NB4 (cell line): ENCODE measurements at regions not wholly inside any gene's neighbourhood (a gene's known extent, or its start where the extent isn't known, plus 50 kb on each side); places are given as distances from the start of the nearest gene placed in this dataset.

Source experiments
- DNase-seq: peaks from one replicate; pipeline ENCODE4 v3.0.0; 2010; ENCODE audit warnings: low read depth
- H3K4me3 ChIP-seq: one replicate; pipeline ENCODE4 v1.5.1; 2011; ENCODE audit warnings: mild to moderate bottlenecking, low read depth, low read length, moderate library complexity
- MAX ChIP-seq: IDR thresholded peaks from 2 replicates; pipeline ENCODE4 v1.6.1; 2011; ENCODE audit warnings: low read depth, low read length
- MYC ChIP-seq: IDR thresholded peaks from 2 replicates; pipeline ENCODE4 v1.6.1; 2011; ENCODE audit warnings: low read depth, low read length
- POLR2A ChIP-seq: IDR thresholded peaks from 2 replicates; pipeline ENCODE4 v1.6.1; 2011; ENCODE audit warnings: mild to moderate bottlenecking; ENCODE audit not compliant: insufficient read length; ENCODE audit errors: extremely low read depth
- TF ChIP-seq, protein P1 (sequence below): IDR thresholded peaks from one replicate; pipeline ENCODE4 v1.5.1; 2012; ENCODE audit warnings: low read depth, low read length

DNA sequence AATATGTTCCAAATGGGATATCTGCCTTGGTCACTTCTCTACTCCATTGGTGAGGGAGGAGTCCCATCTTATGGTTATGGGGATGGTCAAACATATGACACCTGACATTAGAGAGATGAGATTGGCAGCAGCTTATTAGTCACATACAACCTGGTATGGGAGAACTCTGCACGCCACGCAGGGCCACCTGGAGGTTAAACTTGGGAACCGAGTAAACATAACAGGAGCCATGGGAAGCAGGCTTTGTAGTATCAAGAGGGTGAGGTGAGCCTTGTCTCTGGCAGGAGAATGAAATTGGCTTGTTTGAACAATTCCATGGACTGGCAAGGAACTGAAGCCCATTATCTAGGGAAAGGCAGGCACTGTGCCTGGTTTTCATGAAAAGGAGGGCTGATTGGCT is 238.7 kb upstream of the ELAC2 start:
- no peak for DNase-seq
- no peak overlapping the region for H3K4me3 ChIP-seq
- TF ChIP-seq, protein P1, sequence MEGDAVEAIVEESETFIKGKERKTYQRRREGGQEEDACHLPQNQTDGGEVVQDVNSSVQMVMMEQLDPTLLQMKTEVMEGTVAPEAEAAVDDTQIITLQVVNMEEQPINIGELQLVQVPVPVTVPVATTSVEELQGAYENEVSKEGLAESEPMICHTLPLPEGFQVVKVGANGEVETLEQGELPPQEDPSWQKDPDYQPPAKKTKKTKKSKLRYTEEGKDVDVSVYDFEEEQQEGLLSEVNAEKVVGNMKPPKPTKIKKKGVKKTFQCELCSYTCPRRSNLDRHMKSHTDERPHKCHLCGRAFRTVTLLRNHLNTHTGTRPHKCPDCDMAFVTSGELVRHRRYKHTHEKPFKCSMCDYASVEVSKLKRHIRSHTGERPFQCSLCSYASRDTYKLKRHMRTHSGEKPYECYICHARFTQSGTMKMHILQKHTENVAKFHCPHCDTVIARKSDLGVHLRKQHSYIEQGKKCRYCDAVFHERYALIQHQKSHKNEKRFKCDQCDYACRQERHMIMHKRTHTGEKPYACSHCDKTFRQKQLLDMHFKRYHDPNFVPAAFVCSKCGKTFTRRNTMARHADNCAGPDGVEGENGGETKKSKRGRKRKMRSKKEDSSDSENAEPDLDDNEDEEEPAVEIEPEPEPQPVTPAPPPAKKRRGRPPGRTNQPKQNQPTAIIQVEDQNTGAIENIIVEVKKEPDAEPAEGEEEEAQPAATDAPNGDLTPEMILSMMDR = no peak
- TF ChIP-seq MAX (no peak), MYC (no peak), POLR2A (no peak)

GRCh38 chr17:13253733-13254410 is 236.0 kb upstream of the ELAC2 start:
- no peak for DNase-seq
- TF ChIP-seq MAX (no peak), MYC (no peak), POLR2A (no peak)
- TF ChIP-seq, protein P1 = no peak
- H3K4me3 ChIP-seq = no peak overlapping the region

DNA sequence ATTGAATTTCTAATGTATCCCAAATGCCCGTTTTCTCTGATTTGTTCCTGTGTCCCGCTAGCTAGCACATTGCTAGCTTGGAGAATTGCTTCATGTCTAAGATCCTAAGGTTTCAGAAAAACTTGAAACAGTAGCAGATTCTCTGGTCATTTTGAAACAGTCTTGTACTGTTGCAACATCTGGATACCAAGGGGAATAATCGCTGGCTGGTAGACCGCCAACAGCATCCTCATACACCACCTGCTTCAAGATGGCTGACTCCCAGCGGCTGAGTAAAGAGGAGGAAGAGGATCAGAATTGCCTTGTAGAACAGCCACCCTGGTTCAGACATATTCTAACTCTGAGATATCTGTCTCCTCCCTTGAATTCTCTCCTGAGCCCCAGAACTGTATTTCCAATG is 226.7 kb upstream of the ELAC2 start:
- no peak for TF ChIP-seq MAX
- TF ChIP-seq MYC = no peak
- TF ChIP-seq, protein P1 = no peak
- no peak for TF ChIP-seq POLR2A
- no peak overlapping the region for H3K4me3 ChIP-seq
- DNase-seq = no peak

DNA sequence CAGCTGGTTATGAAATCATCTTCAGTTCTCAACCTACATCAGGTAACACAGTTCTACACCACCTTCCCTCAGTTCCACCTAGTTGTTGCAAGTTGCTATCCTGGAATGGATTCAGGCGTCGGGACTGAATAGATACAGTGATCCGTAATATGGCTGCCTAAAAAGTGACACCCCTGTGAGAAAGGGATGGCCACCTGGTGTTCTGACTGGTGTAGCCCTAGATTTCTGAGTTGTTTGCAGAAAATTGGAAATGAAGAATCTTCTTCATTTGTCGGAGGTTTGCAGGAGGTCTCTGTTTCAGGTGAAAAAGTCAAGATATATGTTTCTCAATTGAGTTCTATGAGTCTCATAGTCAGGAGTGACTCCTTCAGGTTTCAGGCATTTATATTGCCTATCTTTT is 225.8 kb upstream of the ELAC2 start:
- no peak for DNase-seq
- TF ChIP-seq MAX (no peak), MYC (no peak), POLR2A (no peak)
- TF ChIP-seq, protein P1 = no peak

DNA sequence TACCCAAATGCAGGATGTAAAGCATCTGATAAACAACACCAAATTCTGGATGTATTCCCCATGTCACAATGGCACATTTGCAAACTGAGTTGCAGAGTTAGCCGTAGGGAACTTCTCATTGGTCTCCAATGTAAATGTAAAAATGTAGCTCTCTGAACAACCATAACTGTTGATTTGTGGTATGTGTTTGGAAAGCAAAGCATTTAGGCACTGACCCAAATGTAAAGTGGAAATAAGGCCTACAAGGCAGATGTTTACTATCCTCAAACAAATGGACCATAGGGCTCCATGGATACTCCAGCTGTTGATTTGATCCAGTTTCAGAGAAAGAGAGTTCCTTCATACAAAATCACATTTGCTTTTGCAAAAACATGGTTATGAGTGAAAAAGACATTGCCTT is 223.0 kb upstream of the ELAC2 start:
- H3K4me3 ChIP-seq = no peak overlapping the region
- DNase-seq = no peak
- TF ChIP-seq, protein P1 = no peak
- TF ChIP-seq MYC (no peak), MAX (no peak), POLR2A (no peak)

More for the DNA sequence above, 225.8 kb upstream of the ELAC2 start:
- H3K4me3 ChIP-seq = no peak overlapping the region
